Epidermal melanocyte (primary cell): ENCODE measurements at regions not wholly inside any gene's neighbourhood (a gene's known extent, or its start where the extent isn't known, plus 50 kb on each side); places are given as distances from the start of the nearest gene placed in this dataset.

Source experiments
- DNase-seq: peaks from one replicate; pipeline ENCODE4 v3.0.0; 2011; ENCODE audit warnings: low spot score; ENCODE audit not compliant: insufficient read length

GRCh38 chr14:99057576-99058083 is 214.4 kb downstream of the BCL11B start:
- DNase-seq = no peak

GRCh38 chr14:99058542-99058941 is 213.5 kb downstream of the BCL11B start:
- DNase-seq = no peak

- DNase-seq = no peak
These were observed 209.8 kb downstream of the BCL11B start for GRCh38 chr14:99062216-99062615.

DNA sequence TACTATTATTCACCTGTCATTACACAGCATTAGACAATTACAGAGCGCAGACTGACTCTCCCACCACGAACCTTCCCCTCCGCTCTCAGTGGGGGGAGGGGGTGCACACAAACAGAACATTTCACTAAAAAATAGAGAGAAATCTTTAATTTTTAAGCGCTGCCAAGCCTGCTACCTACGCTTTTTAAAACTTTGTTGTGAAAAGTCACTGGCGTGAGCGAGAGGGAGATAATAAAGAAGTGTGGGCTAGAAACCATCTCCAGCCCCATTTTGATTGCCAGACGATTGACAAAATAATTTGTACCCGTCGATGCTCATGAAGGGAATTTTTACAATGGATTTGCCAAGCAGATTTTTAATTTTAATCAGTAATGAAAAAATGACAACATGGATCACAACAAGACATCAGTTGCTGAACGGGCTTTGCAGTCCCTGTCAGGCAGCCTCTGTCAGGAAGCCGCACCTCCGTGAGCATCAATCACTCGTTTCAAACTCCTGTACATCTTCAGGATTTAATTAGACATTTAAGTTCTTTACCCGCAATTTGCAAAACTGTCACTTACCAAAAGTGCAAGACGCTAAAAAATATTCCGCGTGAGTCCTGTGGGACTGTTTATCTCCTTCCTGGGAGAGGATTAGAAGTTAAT is 209.1 kb downstream of the BCL11B start:
- no peak for DNase-seq

GRCh38 chr14:99063620-99064225 is 208.3 kb downstream of the BCL11B start:
- DNase-seq = no peak

- DNase-seq = no peak
These were observed 207.6 kb downstream of the BCL11B start for GRCh38 chr14:99064262-99064954.

DNA sequence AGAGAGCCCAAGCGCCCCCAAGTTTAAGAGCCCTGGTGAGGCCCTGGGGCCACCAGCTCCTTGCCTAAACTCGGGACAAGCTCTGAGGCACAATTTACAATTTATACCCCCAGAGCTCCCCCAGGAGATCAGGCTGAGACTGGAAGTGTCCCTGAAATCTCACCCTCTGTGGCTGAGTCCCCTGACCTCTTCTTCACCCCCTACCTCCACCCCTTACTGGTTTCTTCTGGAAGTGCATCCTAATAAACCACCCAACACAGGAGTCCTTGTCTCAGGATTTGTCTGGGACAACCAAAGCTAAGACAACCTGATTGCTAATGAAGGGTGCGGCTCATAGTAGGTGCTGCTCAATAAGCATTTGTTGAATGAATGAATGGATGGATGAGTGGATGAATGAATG is 206.4 kb downstream of the BCL11B start:
- no peak for DNase-seq

DNA sequence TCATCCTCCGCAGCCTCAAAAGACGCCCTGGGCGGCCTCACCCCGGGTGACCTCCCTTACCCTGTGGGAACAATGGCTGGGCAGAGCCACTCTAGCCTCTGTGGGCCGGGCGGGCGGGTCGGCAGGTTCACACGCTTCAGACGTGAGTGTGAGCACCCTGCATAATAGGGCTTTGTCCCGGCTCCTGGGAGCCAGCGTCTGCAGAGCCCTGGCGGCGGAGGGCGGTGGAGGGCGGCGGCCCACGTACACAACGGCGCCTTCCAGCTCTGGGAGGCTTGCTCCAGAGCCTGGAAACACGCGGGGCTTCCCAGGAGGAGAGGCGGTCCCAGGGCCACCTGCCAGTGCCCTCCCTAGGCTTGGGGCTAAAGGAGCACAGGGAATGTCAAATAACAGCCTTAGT is 205.6 kb downstream of the BCL11B start:
- no peak for DNase-seq

DNA sequence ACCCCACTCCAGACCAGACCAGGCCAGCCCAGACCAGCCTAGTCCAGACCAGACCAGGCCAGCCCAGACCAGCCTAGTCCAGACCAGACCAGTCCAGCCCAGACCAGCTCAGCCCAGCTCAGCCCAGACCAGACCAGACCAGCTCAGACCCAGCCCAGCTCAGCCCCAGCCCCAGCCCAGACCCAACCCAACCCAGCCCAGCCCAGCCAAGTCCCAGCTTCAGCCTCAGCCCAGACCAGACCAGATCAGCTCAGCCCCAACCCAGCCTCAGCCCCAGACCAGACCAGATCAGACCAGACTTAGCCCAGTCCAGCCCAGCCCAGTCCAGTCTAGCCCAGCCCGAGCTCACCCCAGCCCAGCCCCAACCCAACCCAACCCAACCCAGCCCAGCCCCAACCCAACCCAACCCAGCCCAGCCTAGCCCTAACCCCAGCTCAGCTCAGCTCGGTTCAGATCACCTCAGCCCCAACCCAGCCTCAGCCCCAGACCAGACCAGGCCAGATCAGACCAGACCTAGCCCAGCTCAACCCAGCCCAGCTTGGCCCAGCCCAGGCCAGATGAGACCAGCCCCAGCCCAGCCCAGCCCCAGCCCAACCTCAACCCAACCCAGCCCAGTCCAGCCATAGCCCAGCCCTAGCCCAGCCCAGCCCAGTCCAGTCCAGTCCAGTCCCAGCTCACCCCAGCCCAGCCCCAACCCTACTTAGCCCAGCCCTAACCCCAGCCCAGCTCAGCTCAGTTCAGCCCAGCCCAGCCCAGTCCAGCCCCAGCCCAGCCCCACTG is 204.7 kb downstream of the BCL11B start:
- no peak for DNase-seq

DNA sequence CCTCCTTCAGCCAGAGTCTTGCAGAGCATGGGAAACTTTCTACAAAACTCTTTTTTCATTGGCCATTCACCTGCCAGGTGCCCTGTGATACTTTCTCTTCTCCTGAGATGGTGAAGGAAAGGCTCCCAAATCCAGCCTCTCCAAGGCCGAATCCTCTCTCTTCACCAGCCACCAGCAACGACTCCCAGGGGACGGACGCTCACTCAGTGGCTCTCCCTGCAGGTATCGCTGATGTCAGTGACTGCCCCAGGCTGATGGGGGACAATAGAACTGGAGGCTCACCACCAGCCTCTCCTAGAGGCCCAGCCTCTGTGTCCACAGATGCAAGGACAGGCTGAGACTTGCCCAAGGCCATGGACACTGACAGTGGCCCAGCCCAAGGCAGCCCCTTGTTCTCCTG is 204.1 kb downstream of the BCL11B start:
- DNase-seq = no peak

DNA sequence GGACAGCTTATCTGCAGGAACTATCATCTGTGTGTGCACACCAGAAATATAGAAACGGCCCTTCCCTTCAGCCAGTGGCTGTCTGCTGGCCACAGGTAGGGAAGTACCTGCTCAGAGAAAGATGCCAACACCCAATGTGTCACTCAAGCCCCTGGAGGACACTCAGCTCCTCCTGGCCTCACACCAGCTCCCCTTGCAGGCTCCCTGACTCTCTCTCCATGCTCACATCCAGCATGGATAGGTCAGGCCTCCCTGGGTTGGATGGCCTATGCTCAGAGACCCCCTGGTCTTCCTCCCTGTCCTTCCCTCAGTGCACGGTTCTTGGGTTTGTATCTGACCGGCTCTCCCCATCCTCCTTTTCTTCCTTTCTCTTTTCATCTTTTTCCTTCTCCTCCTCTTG is 202.1 kb downstream of the BCL11B start:
- no peak for DNase-seq

DNA sequence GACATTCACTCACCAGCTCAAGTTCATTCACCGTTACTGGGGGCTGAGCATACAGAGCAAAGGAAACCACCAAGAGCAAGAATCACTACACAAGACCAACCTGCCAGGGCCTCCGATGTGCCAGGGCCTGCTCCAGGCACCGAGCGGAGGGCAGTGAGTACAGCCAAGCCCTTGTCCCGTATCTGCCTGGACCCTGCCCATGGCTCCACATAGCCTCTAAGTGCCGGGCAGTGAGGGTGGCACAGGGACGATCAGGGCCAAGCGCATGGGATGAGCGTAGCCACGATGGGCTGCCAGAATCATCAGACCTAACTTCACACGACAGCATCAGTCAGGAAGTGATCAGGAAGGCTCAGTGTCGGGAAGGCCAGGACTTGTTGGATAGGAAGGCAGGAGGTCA is 199.6 kb downstream of the BCL11B start:
- no peak for DNase-seq

DNA sequence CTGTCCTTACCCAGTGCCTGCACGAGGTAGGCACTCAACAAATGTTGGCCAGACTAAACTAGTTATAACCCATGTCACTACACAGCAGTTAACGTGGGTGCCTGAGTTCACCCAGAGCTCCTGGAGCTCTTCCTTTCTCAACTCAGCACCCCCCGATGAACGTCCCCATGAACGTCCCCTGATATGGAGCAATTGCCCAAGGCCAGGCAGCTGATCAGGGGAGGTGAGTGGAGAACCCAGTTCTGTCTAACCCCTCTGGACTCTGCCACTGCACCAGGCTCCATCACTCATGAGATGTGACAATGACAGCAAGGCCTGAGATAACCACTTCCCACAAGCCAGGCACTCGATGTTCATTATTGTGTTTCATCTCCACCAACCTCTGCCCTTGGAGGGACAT is 199.0 kb downstream of the BCL11B start:
- no peak for DNase-seq

- no peak for DNase-seq
These were observed 198.6 kb downstream of the BCL11B start for GRCh38 chr14:99073431-99073830.

- no peak for DNase-seq
These were observed 196.9 kb downstream of the BCL11B start for GRCh38 chr14:99075061-99075460.

- DNase-seq = no peak
These were observed 196.1 kb downstream of the BCL11B start for GRCh38 chr14:99075771-99076375.

- DNase-seq = no peak
These were observed 194.7 kb downstream of the BCL11B start for GRCh38 chr14:99077076-99077843.

- DNase-seq = no peak
These were observed 194.2 kb downstream of the BCL11B start for GRCh38 chr14:99077844-99078236.

DNA sequence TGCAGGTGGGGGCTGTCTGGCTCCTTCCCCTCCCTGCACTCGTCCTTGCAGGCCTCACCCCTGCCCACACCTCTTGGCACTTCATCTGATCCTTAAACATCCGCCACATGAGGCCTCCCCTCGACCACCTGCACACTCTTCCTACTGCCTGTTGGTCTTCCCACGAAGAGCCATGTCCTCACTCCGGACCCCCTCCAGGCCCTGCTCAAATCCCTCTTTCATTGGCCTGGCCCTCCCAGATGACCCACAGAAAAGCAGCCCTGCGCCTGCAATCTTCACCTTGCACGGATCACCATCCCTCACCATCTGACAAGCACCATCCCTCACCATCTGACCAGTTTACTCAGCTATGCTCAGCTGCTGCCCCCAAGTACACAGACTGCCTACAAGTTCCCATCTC is 193.6 kb downstream of the BCL11B start:
- DNase-seq = no peak

DNA sequence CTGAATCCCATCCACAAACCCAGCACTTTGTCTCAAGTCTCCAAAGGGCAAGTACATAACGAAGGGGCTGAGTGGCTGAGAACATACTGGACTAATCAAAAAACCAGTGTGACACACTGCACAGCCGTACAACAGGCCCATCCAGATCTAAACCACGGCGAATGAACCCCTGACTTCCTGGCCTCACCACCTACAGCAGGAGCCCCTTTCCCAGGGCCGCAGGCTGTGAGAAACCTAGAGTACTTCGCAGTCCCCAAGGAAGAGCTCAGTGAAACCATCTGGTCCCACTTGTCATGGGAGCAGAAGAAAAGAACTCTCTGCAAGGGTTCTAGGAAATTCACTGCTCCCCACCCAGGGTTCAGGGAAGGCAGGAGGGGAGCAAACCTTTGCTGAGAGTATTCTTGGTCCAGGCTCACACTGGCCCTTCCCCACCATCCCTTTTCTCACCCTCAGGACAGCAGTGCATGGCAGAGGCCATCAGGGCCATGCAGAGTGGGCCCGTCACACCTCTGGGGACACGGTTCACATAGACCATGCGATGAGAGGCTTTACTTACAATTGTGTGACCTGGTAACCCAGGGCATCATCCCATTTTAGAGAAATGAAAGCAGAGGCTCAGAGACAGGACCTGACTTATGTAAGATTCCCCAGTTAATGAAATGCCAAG is 192.8 kb downstream of the BCL11B start:
- DNase-seq = no peak
